ENCODE measurements at regions not wholly inside any gene's neighbourhood (a gene's known extent, or its start where the extent isn't known, plus 50 kb on each side); places are given as distances from the start of the nearest gene placed in this dataset.

- no peak for TF ChIP-seq EZH2phosphoT487 (IDR thresholded peaks at IDR 0.05; ENCODE audit: low read length)
- TF ChIP-seq, protein P1, sequence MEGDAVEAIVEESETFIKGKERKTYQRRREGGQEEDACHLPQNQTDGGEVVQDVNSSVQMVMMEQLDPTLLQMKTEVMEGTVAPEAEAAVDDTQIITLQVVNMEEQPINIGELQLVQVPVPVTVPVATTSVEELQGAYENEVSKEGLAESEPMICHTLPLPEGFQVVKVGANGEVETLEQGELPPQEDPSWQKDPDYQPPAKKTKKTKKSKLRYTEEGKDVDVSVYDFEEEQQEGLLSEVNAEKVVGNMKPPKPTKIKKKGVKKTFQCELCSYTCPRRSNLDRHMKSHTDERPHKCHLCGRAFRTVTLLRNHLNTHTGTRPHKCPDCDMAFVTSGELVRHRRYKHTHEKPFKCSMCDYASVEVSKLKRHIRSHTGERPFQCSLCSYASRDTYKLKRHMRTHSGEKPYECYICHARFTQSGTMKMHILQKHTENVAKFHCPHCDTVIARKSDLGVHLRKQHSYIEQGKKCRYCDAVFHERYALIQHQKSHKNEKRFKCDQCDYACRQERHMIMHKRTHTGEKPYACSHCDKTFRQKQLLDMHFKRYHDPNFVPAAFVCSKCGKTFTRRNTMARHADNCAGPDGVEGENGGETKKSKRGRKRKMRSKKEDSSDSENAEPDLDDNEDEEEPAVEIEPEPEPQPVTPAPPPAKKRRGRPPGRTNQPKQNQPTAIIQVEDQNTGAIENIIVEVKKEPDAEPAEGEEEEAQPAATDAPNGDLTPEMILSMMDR (IDR thresholded peaks at IDR 0.05; ENCODE audit: low read length): no peak
These were observed 75.0 kb upstream of the CHRM3 start for GRCh38 chr1:239311331-239311730.

Data from MM.1S (cell line).